ENCODE measurements at regions not wholly inside any gene's neighbourhood (a gene's known extent, or its start where the extent isn't known, plus 50 kb on each side); places are given as distances from the start of the nearest gene placed in this dataset.

DNA sequence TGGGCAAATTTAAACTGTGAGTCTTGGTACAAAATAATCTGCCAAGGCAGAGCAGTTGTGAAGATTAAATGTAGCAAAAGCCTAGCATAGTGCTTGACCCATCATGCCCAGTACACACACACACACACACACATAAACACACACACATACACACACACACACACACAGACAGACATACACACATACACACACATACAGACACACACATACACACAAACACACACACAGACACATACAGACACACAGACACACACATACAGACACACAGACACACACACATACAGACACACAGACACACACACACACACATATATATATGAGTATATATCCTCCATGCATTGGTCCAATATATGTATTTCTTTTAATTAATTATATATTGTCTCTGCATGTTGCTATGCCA is 328.8 kb upstream of the DNAJC19 start:
- TF ChIP-seq EZH2 (IDR thresholded peaks at IDR 0.05; ENCODE audit: borderline replicate concordance, low read depth, low read length, severe bottlenecking) = no peak
- TF ChIP-seq, protein P1, sequence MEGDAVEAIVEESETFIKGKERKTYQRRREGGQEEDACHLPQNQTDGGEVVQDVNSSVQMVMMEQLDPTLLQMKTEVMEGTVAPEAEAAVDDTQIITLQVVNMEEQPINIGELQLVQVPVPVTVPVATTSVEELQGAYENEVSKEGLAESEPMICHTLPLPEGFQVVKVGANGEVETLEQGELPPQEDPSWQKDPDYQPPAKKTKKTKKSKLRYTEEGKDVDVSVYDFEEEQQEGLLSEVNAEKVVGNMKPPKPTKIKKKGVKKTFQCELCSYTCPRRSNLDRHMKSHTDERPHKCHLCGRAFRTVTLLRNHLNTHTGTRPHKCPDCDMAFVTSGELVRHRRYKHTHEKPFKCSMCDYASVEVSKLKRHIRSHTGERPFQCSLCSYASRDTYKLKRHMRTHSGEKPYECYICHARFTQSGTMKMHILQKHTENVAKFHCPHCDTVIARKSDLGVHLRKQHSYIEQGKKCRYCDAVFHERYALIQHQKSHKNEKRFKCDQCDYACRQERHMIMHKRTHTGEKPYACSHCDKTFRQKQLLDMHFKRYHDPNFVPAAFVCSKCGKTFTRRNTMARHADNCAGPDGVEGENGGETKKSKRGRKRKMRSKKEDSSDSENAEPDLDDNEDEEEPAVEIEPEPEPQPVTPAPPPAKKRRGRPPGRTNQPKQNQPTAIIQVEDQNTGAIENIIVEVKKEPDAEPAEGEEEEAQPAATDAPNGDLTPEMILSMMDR (IDR thresholded peaks at IDR 0.05; ENCODE audit: borderline replicate concordance, extremely low read depth, low read length, poor library complexity, severe bottlenecking) = no peak
- Histone ChIP-seq H3K9ac (ENCODE audit: low read depth, low read length) (no peak overlapping the region), H3K4me1 (ENCODE audit: insufficient read depth, low read length) (no peaks in the 10 kb centered on the region), H3K9me3 (ENCODE audit: insufficient read depth, low read length, severe bottlenecking) (no peaks in the 10 kb centered on the region), H3K36me3 (ENCODE audit: insufficient read depth, low read length) (no peaks in the 10 kb centered on the region), H3K4me2 (ENCODE audit: insufficient read depth, low read length) (no peak overlapping the region), H3K79me2 (ENCODE audit: insufficient read depth, low read length) (no peaks in the 10 kb centered on the region), H3K27ac (ENCODE audit: low read length) (no peak overlapping the region), H2AFZ (ENCODE audit: low read depth, low read length) (no peak overlapping the region), H3K4me3 (ENCODE audit: low read depth in 1 of 2, low read length in 2 of 2) (no peak overlapping the region), H4K20me1 (ENCODE audit: insufficient read depth, low read length) (no peaks in the 10 kb centered on the region), H3K27me3 (ENCODE audit: insufficient read depth, low read length, poor library complexity) (no peaks in the 10 kb centered on the region)
- DNase-seq (no peak), ATAC-seq (ENCODE audit: insufficient read depth, low read depth) (no peak)

DNA sequence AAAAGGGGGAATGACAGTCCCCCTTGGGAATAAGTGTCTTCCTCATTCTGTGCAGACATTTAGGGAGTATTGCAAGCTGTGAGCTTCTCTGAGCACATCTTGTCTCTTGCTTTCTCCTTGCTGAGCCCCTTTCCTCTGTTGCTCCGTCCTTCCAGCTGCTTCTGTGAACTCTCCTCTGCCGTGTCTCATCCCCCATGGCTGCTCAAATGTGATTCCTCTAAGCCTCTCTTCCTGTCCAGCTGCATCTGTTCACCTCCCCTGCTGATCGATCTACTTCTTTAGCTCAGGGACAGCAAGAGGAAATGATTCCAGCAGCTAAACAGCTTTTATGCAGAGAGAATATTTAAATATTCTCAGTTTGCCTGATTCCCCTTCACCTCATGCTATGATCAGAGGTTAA is 328.0 kb upstream of the DNAJC19 start:
- no peaks in the 10 kb centered on the region for H3K36me3 ChIP-seq (ENCODE audit: insufficient read depth, low read length)
- DNase-seq (no peak), ATAC-seq (ENCODE audit: insufficient read depth, low read depth) (no peak)
- no peak overlapping the region for H3K4me3 ChIP-seq (ENCODE audit: low read depth in 1 of 2, low read length in 2 of 2)
- H3K27ac ChIP-seq (ENCODE audit: low read length) = no peak overlapping the region
- H3K79me2 ChIP-seq (ENCODE audit: insufficient read depth, low read length) = no peaks in the 10 kb centered on the region
- H3K9me3 ChIP-seq (ENCODE audit: insufficient read depth, low read length, severe bottlenecking) = no peaks in the 10 kb centered on the region
- no peaks in the 10 kb centered on the region for H3K4me1 ChIP-seq (ENCODE audit: insufficient read depth, low read length)
- H3K9ac ChIP-seq (ENCODE audit: low read depth, low read length) = no peak overlapping the region
- H3K27me3 ChIP-seq (ENCODE audit: insufficient read depth, low read length, poor library complexity) = no peaks in the 10 kb centered on the region
- H3K4me2 ChIP-seq (ENCODE audit: insufficient read depth, low read length) = no peak overlapping the region
- H2AFZ ChIP-seq (ENCODE audit: low read depth, low read length) = no peak overlapping the region
- H4K20me1 ChIP-seq (ENCODE audit: insufficient read depth, low read length) = no peaks in the 10 kb centered on the region
- TF ChIP-seq EZH2 (IDR thresholded peaks at IDR 0.05; ENCODE audit: borderline replicate concordance, low read depth, low read length, severe bottlenecking) = no peak
- TF ChIP-seq, protein P1 (IDR thresholded peaks at IDR 0.05; ENCODE audit: borderline replicate concordance, extremely low read depth, low read length, poor library complexity, severe bottlenecking) = no peak

DNA sequence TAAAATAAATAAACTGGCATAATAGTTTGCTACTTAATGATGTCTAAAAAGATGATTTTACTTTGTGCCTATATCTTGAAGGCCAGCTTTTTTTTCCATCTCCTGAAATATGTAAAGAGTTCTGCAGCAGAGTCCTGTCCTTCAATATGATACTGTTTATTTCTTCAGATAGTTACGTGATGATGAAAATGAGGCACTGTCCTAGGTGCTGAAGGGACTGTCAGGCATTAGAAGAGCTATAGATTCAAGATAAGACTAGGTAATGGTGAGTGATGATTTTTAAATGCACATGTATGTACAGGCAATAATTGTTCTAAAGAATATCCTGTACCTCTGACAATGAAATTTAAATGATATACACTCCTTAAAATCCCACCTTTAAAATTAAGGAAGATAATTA is 326.9 kb upstream of the DNAJC19 start:
- Histone ChIP-seq H3K27ac (ENCODE audit: low read length) (no peak overlapping the region), H3K4me3 (ENCODE audit: low read depth in 1 of 2, low read length in 2 of 2) (no peak overlapping the region), H3K4me1 (ENCODE audit: insufficient read depth, low read length) (no peaks in the 10 kb centered on the region), H2AFZ (ENCODE audit: low read depth, low read length) (no peak overlapping the region), H4K20me1 (ENCODE audit: insufficient read depth, low read length) (no peaks in the 10 kb centered on the region), H3K4me2 (ENCODE audit: insufficient read depth, low read length) (no peak overlapping the region), H3K9me3 (ENCODE audit: insufficient read depth, low read length, severe bottlenecking) (no peaks in the 10 kb centered on the region), H3K27me3 (ENCODE audit: insufficient read depth, low read length, poor library complexity) (no peaks in the 10 kb centered on the region), H3K9ac (ENCODE audit: low read depth, low read length) (no peak overlapping the region), H3K36me3 (ENCODE audit: insufficient read depth, low read length) (no peaks in the 10 kb centered on the region), H3K79me2 (ENCODE audit: insufficient read depth, low read length) (no peaks in the 10 kb centered on the region)
- no peak for TF ChIP-seq EZH2 (IDR thresholded peaks at IDR 0.05; ENCODE audit: borderline replicate concordance, low read depth, low read length, severe bottlenecking)
- TF ChIP-seq, protein P1 (IDR thresholded peaks at IDR 0.05; ENCODE audit: borderline replicate concordance, extremely low read depth, low read length, poor library complexity, severe bottlenecking) = no peak
- DNase-seq (peak; percentile 30), ATAC-seq (ENCODE audit: insufficient read depth, low read depth) (peak; percentile 76)

DNA sequence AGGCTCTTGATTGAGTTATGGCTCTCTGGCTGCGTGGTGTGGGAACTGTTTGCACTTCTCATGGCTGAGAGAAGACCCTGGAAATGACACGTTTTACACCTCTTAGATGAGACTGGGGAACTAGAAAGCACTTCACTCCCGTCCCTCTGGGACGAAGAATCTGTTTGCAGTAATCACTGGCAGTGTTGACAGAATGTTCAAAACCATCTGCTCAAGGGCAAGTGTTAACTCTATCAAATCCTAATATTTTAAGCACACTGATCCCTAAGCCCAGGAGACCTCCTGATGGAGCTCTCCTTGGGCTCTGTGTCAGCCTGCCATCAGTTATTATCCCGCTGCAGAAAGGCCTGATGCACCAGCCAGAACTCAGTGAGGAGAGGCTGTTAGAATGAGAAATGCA is 323.8 kb upstream of the DNAJC19 start:
- Histone ChIP-seq H3K27ac (ENCODE audit: low read length) (no peak overlapping the region), H2AFZ (ENCODE audit: low read depth, low read length) (no peak overlapping the region), H3K4me1 (ENCODE audit: insufficient read depth, low read length) (no peaks in the 10 kb centered on the region), H3K9me3 (ENCODE audit: insufficient read depth, low read length, severe bottlenecking) (no peaks in the 10 kb centered on the region), H3K9ac (ENCODE audit: low read depth, low read length) (no peak overlapping the region), H3K4me2 (ENCODE audit: insufficient read depth, low read length) (no peak overlapping the region), H3K79me2 (ENCODE audit: insufficient read depth, low read length) (no peaks in the 10 kb centered on the region), H3K4me3 (ENCODE audit: low read depth in 1 of 2, low read length in 2 of 2) (no peak overlapping the region), H4K20me1 (ENCODE audit: insufficient read depth, low read length) (no peaks in the 10 kb centered on the region), H3K27me3 (ENCODE audit: insufficient read depth, low read length, poor library complexity) (no peaks in the 10 kb centered on the region), H3K36me3 (ENCODE audit: insufficient read depth, low read length) (no peaks in the 10 kb centered on the region)
- TF ChIP-seq EZH2 (IDR thresholded peaks at IDR 0.05; ENCODE audit: borderline replicate concordance, low read depth, low read length, severe bottlenecking) = no peak
- TF ChIP-seq, protein P1 (IDR thresholded peaks at IDR 0.05; ENCODE audit: borderline replicate concordance, extremely low read depth, low read length, poor library complexity, severe bottlenecking) = no peak
- ATAC-seq (ENCODE audit: insufficient read depth, low read depth) = no peak
- DNase-seq = no peak
